Trophoblast cell (in vitro differentiated cells and primary cell): ENCODE measurements at regions not wholly inside any gene's neighbourhood (a gene's known extent, or its start where the extent isn't known, plus 50 kb on each side); places are given as distances from the start of the nearest gene placed in this dataset.

Experiments
- DNase-seq, 2 donors: peaks; one replicate each; pipeline ENCODE4 v3.0.0-alpha.2; 2016
- H2AFZ ChIP-seq: 2 replicates; pipeline ENCODE4 v1.6.1; 2013; ENCODE audit warnings: low read length, moderate library complexity, mild to moderate bottlenecking; ENCODE audit not compliant: insufficient read depth, poor library complexity
- H2AK5ac ChIP-seq: 2 replicates; pipeline ENCODE4 v1.6.1; 2013; ENCODE audit warnings: mild to moderate bottlenecking, low read length
- H2BK120ac ChIP-seq: 2 replicates; pipeline ENCODE4 v1.6.1; 2013; ENCODE audit warnings: low read length, mild to moderate bottlenecking, moderate library complexity; ENCODE audit not compliant: insufficient read depth, poor library complexity
- H2BK12ac ChIP-seq: 2 replicates; pipeline ENCODE4 v1.6.1; 2013; ENCODE audit warnings: mild to moderate bottlenecking, low read length, moderate library complexity
- H2BK5ac ChIP-seq: 2 replicates; pipeline ENCODE4 v1.6.1; 2013; ENCODE audit warnings: low read length, low read depth, moderate library complexity, mild to moderate bottlenecking; ENCODE audit not compliant: poor library complexity
- H3K14ac ChIP-seq: 2 replicates; pipeline ENCODE4 v1.6.1; 2013; ENCODE audit warnings: mild to moderate bottlenecking, low read length
- H3K18ac ChIP-seq: 2 replicates; pipeline ENCODE4 v1.6.1; 2013; ENCODE audit warnings: mild to moderate bottlenecking, low read length
- H3K23ac ChIP-seq: 2 replicates; pipeline ENCODE4 v1.6.1; 2013; ENCODE audit warnings: low read length
- H3K27ac ChIP-seq: 2 replicates; pipeline ENCODE4 v1.5.1; 2013; ENCODE audit warnings: low read depth, mild to moderate bottlenecking, inconsistent platforms, low read length, moderate library complexity
- H3K27me3 ChIP-seq: 2 replicates; pipeline ENCODE4 v1.6.1; 2013; ENCODE audit warnings: inconsistent platforms, mild to moderate bottlenecking, low read length, moderate library complexity; ENCODE audit not compliant: insufficient read depth
- H3K36me3 ChIP-seq, 2 experiments: 1 replicate in 1 of 2; 2 replicates in 1 of 2; pipeline ENCODE4 v1.6.1; 2013; ENCODE audit warnings: low read length in 2 of 2, mild to moderate bottlenecking in 2 of 2, moderate library complexity in 1 of 2; ENCODE audit not compliant: insufficient read depth in 2 of 2, control insufficient read depth in 1 of 2
- H3K4ac ChIP-seq: 2 replicates; pipeline ENCODE4 v1.6.1; 2013; ENCODE audit warnings: low read depth, mild to moderate bottlenecking, low read length, moderate library complexity
- H3K4me1 ChIP-seq, 2 experiments: 1 replicate in 1 of 2; 2 replicates in 1 of 2; pipeline ENCODE4 v1.6.1; 2013; ENCODE audit warnings: low read length in 2 of 2, mild to moderate bottlenecking in 2 of 2, moderate library complexity in 1 of 2; ENCODE audit not compliant: insufficient read depth in 2 of 2, control insufficient read depth in 1 of 2
- H3K4me2 ChIP-seq: 2 replicates; pipeline ENCODE4 v1.6.1; 2013; ENCODE audit warnings: inconsistent platforms, mild to moderate bottlenecking, low read length, moderate library complexity
- H3K4me3 ChIP-seq: 2 replicates; pipeline ENCODE4 v1.5.1; 2013; ENCODE audit warnings: mild to moderate bottlenecking, low read depth, low read length, inconsistent platforms
- H3K79me1 ChIP-seq: one replicate; pipeline ENCODE4 v1.6.1; 2013; ENCODE audit warnings: low read length
- H3K79me2 ChIP-seq: 2 replicates; pipeline ENCODE4 v1.6.1; 2013; ENCODE audit warnings: low read length, mild to moderate bottlenecking; ENCODE audit not compliant: control insufficient read depth, insufficient read depth, poor library complexity
- H3K9ac ChIP-seq: 2 replicates; pipeline ENCODE4 v1.6.1; 2013; ENCODE audit warnings: mild to moderate bottlenecking, low read length
- H3K9me3 ChIP-seq: 2 replicates; pipeline ENCODE4 v1.6.1; 2013; ENCODE audit warnings: low read depth, mild to moderate bottlenecking, control low read depth, inconsistent platforms, low read length; ENCODE audit not compliant: insufficient read depth
- H4K12ac ChIP-seq: 2 replicates; pipeline ENCODE4 v1.6.1; 2013; ENCODE audit warnings: low read depth, mild to moderate bottlenecking, low read length, moderate library complexity
- H4K8ac ChIP-seq: 2 replicates; pipeline ENCODE4 v1.6.1; 2013; ENCODE audit warnings: low read depth, mild to moderate bottlenecking, low read length, moderate library complexity
- H4K91ac ChIP-seq: one replicate; pipeline ENCODE4 v1.6.1; 2013; ENCODE audit warnings: low read depth, mild to moderate bottlenecking, low read length, moderate library complexity
- WGBS: extraction: QIAGEN DNeasy Blood & Tissue Kit; methylation state at CpG from one replicate; pipeline ENCODE4 v1.1.7; 2013; ENCODE audit warnings: missing lambda C conversion rate; ENCODE audit not compliant: insufficient read length, insufficient coverage; ENCODE audit errors: extremely low coverage; 5-methylcytosine and 5-hydroxymethylcytosine counted together

- Histone ChIP-seq H4K91ac (no peak overlapping the region), H3K23ac (no peak overlapping the region), H2AFZ (no peak overlapping the region), H2BK12ac (no peak overlapping the region), H3K36me3 (no peaks in the 10 kb centered on the region), H2AK5ac (no peak overlapping the region), H4K8ac (no peak overlapping the region), H3K18ac (no peak overlapping the region), H3K27me3 (no peaks in the 10 kb centered on the region), H3K4me2 (no peak overlapping the region), H2BK120ac (no peak overlapping the region), H3K14ac (no peak overlapping the region), H3K9me3 (no peaks in the 10 kb centered on the region), H3K4me1 (peaks cover 3 to 9% of the 10 kb centered on the region in 2 experiments), H3K79me1 (peaks cover 4% of the 10 kb centered on the region), H3K4ac (no peak overlapping the region), H4K12ac (no peak overlapping the region), H3K9ac (no peak overlapping the region), H3K27ac (no peak overlapping the region), H3K79me2 (no peaks in the 10 kb centered on the region), H3K4me3 (no peak overlapping the region), H2BK5ac (no peak overlapping the region)
- no CpG with 5 or more reads among the region's 8 CpGs for WGBS
- peak; percentile 51 to 69 for DNase-seq
Measured at GRCh38 chr17:13127921-13128602, 110.2 kb upstream of the ELAC2 start.

- Histone ChIP-seq H3K14ac (no peak overlapping the region), H3K9ac (no peak overlapping the region), H3K9me3 (no peaks in the 10 kb centered on the region), H3K36me3 (no peaks in the 10 kb centered on the region), H3K79me2 (no peaks in the 10 kb centered on the region), H2AK5ac (no peak overlapping the region), H2BK120ac (no peak overlapping the region), H3K4me1 (peaks cover 0 to 2% of the 10 kb centered on the region in 2 experiments), H4K12ac (no peak overlapping the region), H3K27me3 (no peaks in the 10 kb centered on the region), H3K4ac (no peak overlapping the region), H2AFZ (no peak overlapping the region), H3K79me1 (no peaks in the 10 kb centered on the region), H3K4me3 (no peak overlapping the region), H2BK5ac (no peak overlapping the region), H2BK12ac (no peak overlapping the region), H4K8ac (no peak overlapping the region), H3K27ac (no peak overlapping the region), H3K18ac (no peak overlapping the region), H3K23ac (no peak overlapping the region), H3K4me2 (no peak overlapping the region), H4K91ac (no peak overlapping the region)
- no peak for DNase-seq
- WGBS: 100% methylated on average over 1 of the region's 7 CpGs
Measured at GRCh38 chr17:13120864-13121263, 103.0 kb upstream of the ELAC2 start.

GRCh38 chr17:13118311-13118710, 100.5 kb upstream of the ELAC2 start:
- H3K4me2 ChIP-seq: no peak overlapping the region
- H3K79me2 ChIP-seq: no peaks in the 10 kb centered on the region
- H3K14ac ChIP-seq: no peak overlapping the region
- no peak overlapping the region for H4K91ac ChIP-seq
- no peak for DNase-seq
- no peak overlapping the region for H3K23ac ChIP-seq
- no peak overlapping the region for H3K4me3 ChIP-seq
- H4K12ac ChIP-seq: no peak overlapping the region
- no peaks in the 10 kb centered on the region for H3K9me3 ChIP-seq
- H3K4me1 ChIP-seq: peaks cover 0 to 7% of the 10 kb centered on the region in 2 experiments
- H2AFZ ChIP-seq: no peak overlapping the region
- no peak overlapping the region for H3K4ac ChIP-seq
- H3K9ac ChIP-seq: no peak overlapping the region
- no peaks in the 10 kb centered on the region for H3K79me1 ChIP-seq
- H2BK12ac ChIP-seq: no peak overlapping the region
- no peaks in the 10 kb centered on the region for H3K27me3 ChIP-seq
- H2BK5ac ChIP-seq: no peak overlapping the region
- no peak overlapping the region for H2BK120ac ChIP-seq
- no peak overlapping the region for H3K27ac ChIP-seq
- no peak overlapping the region for H4K8ac ChIP-seq
- no peak overlapping the region for H3K18ac ChIP-seq
- no peaks in the 10 kb centered on the region for H3K36me3 ChIP-seq
- no peak overlapping the region for H2AK5ac ChIP-seq

- no peak overlapping the region for H2AFZ ChIP-seq
Measured at GRCh38 chr17:13117616-13118015, 99.8 kb upstream of the ELAC2 start.

More at GRCh38 chr17:13117616-13118015, 99.8 kb upstream of the ELAC2 start:
- H3K9ac ChIP-seq: no peak overlapping the region
- H4K12ac ChIP-seq: no peak overlapping the region
- H3K36me3 ChIP-seq: no peaks in the 10 kb centered on the region
- no peak overlapping the region for H2BK12ac ChIP-seq
- no peak overlapping the region for H3K4me2 ChIP-seq
- no peak overlapping the region for H4K8ac ChIP-seq
- H3K79me2 ChIP-seq: no peaks in the 10 kb centered on the region
- H2BK120ac ChIP-seq: no peak overlapping the region
- no peak overlapping the region for H2AK5ac ChIP-seq
- DNase-seq: peak; percentile 95
- no peaks in the 10 kb centered on the region for H3K9me3 ChIP-seq
- H3K27me3 ChIP-seq: no peaks in the 10 kb centered on the region
- no peak overlapping the region for H3K4me3 ChIP-seq
- H3K79me1 ChIP-seq: no peaks in the 10 kb centered on the region
- no peak overlapping the region for H3K14ac ChIP-seq
- no peak overlapping the region for H3K23ac ChIP-seq
- no peak overlapping the region for H3K27ac ChIP-seq
- H3K4me1 ChIP-seq: peaks cover 0 to 7% of the 10 kb centered on the region in 2 experiments
- no peak overlapping the region for H2BK5ac ChIP-seq
- H4K91ac ChIP-seq: no peak overlapping the region
- no peak overlapping the region for H3K4ac ChIP-seq
- no peak overlapping the region for H3K18ac ChIP-seq
